GM03348 (cell line): ENCODE measurements at regions not wholly inside any gene's neighbourhood (a gene's known extent, or its start where the extent isn't known, plus 50 kb on each side); places are given as distances from the start of the nearest gene placed in this dataset.

ENCODE experiments used
- DNase-seq: peaks from one replicate; pipeline ENCODE4 v3.0.0; 2012; ENCODE audit warnings: low spot score

DNA sequence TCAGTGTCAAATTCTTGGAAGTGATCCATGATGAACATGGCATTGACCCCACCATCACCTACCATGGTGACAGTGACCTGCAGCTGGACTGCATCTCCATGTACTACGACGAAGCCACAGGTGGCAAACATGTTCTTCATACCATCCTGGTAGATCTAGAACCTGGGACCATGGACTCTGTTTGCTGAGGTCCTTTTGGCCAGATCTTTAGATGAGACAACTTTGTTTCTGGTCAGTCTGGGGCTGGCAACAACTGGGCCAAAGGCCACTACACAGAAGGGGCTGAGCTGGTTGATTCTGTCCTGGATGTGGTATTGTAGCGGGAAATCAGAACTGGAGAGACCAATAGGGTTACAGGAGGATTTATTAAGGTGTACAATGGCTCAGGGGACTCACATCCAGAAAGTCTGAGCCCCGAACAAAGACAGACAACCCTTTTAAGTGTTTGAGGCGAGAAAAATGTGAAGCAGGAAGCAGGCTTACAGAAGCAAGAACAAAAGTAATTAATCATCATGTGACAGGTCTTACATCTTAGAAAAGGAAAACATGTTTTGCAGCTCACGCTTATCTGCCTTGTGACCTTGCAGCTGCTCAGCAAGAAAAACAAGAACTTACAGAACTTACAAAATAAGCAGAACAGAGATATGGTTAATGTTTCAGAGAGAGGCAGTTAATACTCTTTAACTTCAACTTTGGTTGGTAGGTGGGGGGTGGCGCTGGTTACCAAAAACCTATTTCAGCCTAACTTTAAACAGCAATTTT is 58.8 kb upstream of the MOCS1 start:
- DNase-seq: no peak
